Osteoblast (primary cell): ENCODE measurements at regions not wholly inside any gene's neighbourhood (a gene's known extent, or its start where the extent isn't known, plus 50 kb on each side); places are given as distances from the start of the nearest gene placed in this dataset. TPM values are rescaled to one million over a fixed set of nuclear protein-coding genes. Genes with fewer than 3 reads are reported as not detected.

ENCODE experiments used
- DNase-seq: peaks from one replicate; pipeline ENCODE4 v3.0.0; 2011; ENCODE audit warnings: low spot score, mixed read lengths; ENCODE audit not compliant: insufficient read length; ENCODE audit errors: missing footprints
- H2AFZ ChIP-seq: 2 replicates; pipeline ENCODE4 v1.6.0; 2011; ENCODE audit warnings: mild to moderate bottlenecking, low read length
- H3K27ac ChIP-seq: 2 replicates; pipeline ENCODE4 v1.5.1; 2011; ENCODE audit warnings: mild to moderate bottlenecking, low read depth, low read length, moderate library complexity
- H3K27me3 ChIP-seq: 2 replicates; pipeline ENCODE4 v1.6.0; 2012; ENCODE audit warnings: mild to moderate bottlenecking, control low read depth, inconsistent platforms, low read length, moderate library complexity; ENCODE audit not compliant: insufficient read depth
- H3K36me3 ChIP-seq: 2 replicates; pipeline ENCODE4 v1.5.1; 2011; ENCODE audit warnings: mild to moderate bottlenecking, low read length, control low read depth, moderate library complexity; ENCODE audit not compliant: insufficient read depth
- H3K4me1 ChIP-seq: 2 replicates; pipeline ENCODE4 v1.5.1; 2011; ENCODE audit warnings: mild to moderate bottlenecking, low read length, control low read depth, moderate library complexity; ENCODE audit not compliant: insufficient read depth
- H3K4me2 ChIP-seq: 2 replicates; pipeline ENCODE4 v1.6.0; 2011; ENCODE audit warnings: mild to moderate bottlenecking, low read length; ENCODE audit not compliant: insufficient read depth
- H3K4me3 ChIP-seq: fragments of 200-600 bp; sonication (generic); 3 replicates; pipeline ENCODE4 v1.5.1; 2012; ENCODE audit warnings: mild to moderate bottlenecking, low read length, inconsistent platforms; ENCODE audit not compliant: insufficient read depth
- H3K79me2 ChIP-seq: 2 replicates; pipeline ENCODE4 v1.6.0; 2012; ENCODE audit warnings: mild to moderate bottlenecking, low read length, control low read depth, inconsistent platforms; ENCODE audit not compliant: insufficient read depth
- H3K9me3 ChIP-seq: 2 replicates; pipeline ENCODE4 v1.5.1; 2011; ENCODE audit warnings: low read depth, low read length, control low read depth
- H4K20me1 ChIP-seq: 2 replicates; pipeline ENCODE4 v1.6.0; 2012; ENCODE audit warnings: mild to moderate bottlenecking, low read length, control low read depth; ENCODE audit not compliant: insufficient read depth
- CTCF ChIP-seq: IDR thresholded peaks from 2 replicates; pipeline ENCODE4 v1.5.1; 2011; ENCODE audit warnings: mild to moderate bottlenecking, low read depth, low read length, moderate library complexity; ENCODE audit errors: extremely low read depth
- small RNA-seq: library from RNA; depleted of rRNA; stranded (forward); fragments of <200 nt; gene quantifications from one replicate; pipeline ENCODE3, GENCODE V24; 2012

- H3K9me3 ChIP-seq = peaks cover 3% of the 10 kb centered on the region
- H3K27me3 ChIP-seq = peaks cover 2% of the 10 kb centered on the region
- no peak overlapping the region for H3K27ac ChIP-seq
- H3K79me2 ChIP-seq = no peaks in the 10 kb centered on the region
- no peaks in the 10 kb centered on the region for H3K4me1 ChIP-seq
- no peak for TF ChIP-seq CTCF
- no peaks in the 10 kb centered on the region for H3K36me3 ChIP-seq
- no peak overlapping the region for H3K4me2 ChIP-seq
- no peaks in the 10 kb centered on the region for H4K20me1 ChIP-seq
- DNase-seq = no peak
- H2AFZ ChIP-seq = no peak overlapping the region
- no peak overlapping the region for H3K4me3 ChIP-seq
Measured at GRCh38 chr1:24980836-24981630, 51.0 kb upstream of the RUNX3 start.

Small RNA genes in the stretch of these regions (small RNA-seq; reads per million reads assigned to genes)
- not detected for gene MIR4425
